HG03064 (cell line): ENCODE measurements at regions not wholly inside any gene's neighbourhood (a gene's known extent, or its start where the extent isn't known, plus 50 kb on each side); places are given as distances from the start of the nearest gene placed in this dataset.
A peak's percentile ranks its signal among the peaks of the same experiment; 100 is the strongest.

Source experiments
- ATAC-seq: cut with Tn5 transposase; IDR thresholded peaks from one replicate; pipeline ENCODE4 v1.9.1; 2021; ENCODE audit warnings: low read depth; ENCODE audit not compliant: unreplicated experiment

DNA sequence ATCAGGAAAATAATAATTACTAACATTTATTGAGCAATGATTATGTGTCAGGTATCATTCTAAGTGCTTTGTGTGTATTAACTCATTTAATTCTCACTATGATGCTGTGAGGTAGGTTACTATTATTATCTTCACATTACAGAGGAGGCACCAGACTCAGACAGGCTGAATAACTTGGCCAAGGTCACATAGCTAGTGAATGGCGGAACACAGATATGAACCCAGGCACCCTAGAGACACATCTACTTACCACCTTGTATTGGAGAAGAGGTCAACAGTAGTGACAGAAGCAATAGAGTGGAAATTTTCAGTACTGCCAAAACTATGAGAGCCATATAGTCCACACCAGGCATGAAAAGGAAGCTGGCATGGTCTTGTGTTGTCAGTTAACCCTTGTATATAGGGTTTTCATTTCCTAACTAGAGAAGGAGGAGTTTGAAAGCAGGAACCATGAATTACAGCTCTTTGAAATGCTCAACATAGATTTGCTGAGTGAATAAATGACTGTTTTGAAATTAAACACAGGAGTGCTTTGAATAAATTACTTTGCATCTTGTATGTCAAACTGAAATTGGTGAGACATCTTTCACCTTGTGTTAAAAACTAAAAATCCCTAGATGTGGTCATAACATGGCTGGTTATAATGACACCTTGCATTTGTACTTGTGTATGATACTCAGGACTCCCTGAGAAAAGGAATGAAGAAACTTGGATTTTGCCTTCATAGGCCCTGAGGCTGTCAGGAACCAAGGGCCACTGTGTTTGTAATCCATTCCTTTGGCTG is 71.8 kb downstream of the RTL9 start:
- peak; percentile 51 for ATAC-seq

GRCh38 chrX:110432091-110432905 is 73.7 kb downstream of the RTL9 start:
- ATAC-seq: no peak

DNA sequence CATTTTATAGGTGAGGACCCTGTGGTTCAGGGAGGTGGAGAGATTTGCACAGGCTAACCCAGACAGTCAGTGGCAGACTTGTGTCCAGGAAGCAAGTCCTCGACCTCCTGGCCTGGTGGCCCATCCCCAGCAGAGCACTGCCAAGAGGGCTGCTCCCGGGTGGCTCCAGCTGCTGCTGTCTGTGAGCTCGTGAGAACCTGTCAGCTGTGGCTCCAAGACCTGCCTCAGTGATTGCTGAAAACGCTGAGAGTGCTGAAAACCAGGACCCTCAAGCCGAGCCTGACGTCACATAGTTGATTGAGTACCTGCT is 74.2 kb downstream of the RTL9 start:
- ATAC-seq: no peak

DNA sequence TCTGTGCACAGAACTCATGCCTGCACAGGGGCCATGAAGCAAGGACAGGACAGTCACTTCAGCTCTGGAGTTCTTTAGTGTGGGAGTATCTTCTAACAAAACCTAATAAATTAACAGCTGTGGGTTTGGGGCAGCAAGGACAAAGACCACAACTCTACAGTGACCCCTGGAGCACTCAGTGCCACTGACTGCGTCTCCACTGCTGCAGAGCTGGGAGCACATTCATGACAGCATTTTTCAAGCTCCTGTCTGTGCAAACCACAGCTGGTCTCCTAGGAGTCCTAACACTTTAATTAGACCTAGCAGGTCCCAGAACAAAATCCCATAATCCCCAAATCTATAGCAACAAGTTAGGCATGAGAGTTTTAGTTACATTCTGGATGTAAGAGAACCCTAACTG is 76.5 kb downstream of the RTL9 start:
- no peak for ATAC-seq

DNA sequence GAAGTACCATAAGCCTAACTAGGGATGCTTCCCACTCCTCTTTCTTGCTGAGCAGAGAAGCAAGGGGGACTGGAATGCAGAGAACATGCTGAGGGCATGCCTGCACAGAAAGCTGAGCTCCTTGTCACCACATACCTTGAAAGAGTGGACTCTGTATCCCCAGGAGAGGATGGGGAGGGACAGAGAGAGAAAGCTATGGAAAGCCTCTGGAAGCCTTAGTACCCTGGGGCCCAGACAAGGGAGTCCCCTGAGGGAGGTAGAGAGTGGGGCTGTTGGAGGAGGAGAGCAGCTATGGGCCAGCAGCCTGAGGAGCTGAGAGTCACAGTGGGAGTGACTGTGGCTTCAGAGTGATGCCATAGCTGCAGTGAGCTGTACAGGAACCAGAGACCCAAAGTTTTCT is 77.9 kb downstream of the RTL9 start:
- ATAC-seq: no peak

GRCh38 chrX:110437686-110438085 is 79.0 kb downstream of the RTL9 start:
- ATAC-seq: no peak

GRCh38 chrX:110440016-110440805 is 81.6 kb downstream of the RTL9 start:
- ATAC-seq: no peak

DNA sequence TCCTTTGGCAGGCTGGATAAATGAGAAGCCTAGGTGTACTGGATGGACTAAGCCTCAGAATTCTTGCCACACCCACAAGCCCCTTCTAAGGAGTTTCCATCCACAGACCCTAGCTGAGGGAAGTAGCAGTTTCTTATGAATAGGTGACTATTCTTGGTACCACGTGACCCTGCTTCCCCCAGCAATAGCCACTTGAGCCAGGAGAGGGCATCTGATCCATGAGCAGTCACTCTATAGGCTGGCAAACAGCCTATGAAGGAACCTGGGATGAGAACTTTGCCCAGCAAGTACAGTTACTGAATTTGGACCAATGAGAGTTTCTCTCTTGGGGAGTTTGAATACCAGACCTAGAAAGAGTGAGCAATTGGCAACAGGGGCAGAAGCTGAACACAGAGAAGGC is 84.0 kb downstream of the RTL9 start:
- no peak for ATAC-seq

- no peak for ATAC-seq
Measured at GRCh38 chrX:110444996-110445395, 86.3 kb downstream of the RTL9 start.

DNA sequence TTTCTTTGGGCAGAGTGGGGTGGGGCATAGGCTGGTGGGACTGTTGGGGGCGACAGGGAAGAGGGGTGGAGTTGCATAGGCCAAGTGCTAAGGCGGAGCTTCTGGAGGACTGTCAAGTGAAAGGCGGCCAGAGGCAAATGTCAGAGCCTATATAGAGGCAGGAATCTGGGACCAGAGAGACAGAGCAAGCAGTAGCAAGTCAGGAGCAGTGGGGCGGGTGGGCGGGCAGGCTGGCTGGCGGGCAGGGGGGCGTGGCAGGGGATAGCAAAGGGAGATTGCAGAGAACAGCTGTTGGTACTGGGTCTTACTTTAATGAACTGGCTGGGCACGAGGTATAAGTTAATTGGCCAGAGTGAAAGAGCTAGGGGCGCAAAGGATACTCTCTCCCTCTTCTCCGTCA is 89.8 kb downstream of the RTL9 start:
- ATAC-seq: no peak

DNA sequence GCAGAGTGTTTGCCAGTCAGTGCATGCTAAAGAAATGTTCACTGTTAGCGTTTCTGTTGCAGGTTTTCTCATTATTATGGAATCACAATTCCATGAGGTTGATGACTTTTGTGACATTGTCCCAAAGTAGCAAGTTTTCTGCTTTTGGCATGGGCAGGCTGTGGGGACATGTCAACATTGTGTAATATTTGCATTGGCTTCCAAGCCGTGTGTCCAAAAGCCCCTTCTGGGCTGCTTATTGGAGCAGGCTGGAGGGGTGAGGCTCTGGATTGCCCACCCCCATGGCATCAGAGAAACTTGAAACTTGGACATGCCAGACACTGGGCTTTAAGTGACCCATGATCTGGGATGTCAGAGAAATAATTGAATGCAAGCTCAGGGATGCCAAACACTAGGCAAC is 90.7 kb downstream of the RTL9 start:
- ATAC-seq: no peak

- ATAC-seq: peak; percentile 79
Measured at GRCh38 chrX:110450050-110450449, 91.4 kb downstream of the RTL9 start.

DNA sequence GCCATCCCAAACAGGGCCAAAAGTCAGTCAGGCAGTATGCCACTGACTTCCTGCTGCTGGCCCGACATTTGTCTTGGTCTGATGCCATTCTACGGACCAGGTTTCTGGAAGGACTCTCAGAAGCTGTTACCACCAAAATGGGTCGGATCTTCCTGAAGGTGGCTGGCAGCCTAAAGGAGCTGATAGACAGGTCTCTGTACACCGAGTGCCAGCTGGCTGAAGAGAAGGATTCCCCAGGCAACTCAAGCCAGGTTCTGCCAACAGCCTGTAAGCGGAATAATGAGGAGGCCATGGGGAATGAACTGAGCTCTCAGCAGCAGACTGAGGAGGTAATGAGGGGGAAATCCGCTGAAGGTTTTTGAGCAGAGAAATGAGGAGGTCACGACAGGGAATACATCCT is 95.7 kb downstream of the RTL9 start:
- ATAC-seq: no peak

DNA sequence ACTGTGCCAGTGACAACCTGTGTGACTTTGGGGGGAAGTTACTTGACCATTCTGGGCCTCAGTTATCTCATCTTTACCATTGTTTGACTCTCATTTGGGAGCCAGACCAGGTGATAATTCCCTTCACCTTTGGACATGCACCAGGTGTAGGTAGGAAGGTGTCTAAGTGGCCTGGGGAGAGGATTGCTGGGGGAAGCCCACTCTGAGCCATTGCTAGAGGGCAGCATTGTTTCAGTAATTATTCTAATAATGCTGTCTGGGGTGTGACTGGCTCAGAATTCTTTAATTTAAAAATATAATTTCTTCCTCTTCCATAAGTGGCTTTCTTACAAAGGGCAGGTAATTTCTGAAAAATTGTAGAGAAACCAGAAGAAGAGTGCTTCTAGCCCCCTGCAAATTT is 104.3 kb downstream of the RTL9 start:
- ATAC-seq: no peak

GRCh38 chrX:110466790-110467189 is 108.1 kb downstream of the RTL9 start:
- no peak for ATAC-seq

GRCh38 chrX:110472265-110472664 is 113.6 kb downstream of the RTL9 start:
- no peak for ATAC-seq

DNA sequence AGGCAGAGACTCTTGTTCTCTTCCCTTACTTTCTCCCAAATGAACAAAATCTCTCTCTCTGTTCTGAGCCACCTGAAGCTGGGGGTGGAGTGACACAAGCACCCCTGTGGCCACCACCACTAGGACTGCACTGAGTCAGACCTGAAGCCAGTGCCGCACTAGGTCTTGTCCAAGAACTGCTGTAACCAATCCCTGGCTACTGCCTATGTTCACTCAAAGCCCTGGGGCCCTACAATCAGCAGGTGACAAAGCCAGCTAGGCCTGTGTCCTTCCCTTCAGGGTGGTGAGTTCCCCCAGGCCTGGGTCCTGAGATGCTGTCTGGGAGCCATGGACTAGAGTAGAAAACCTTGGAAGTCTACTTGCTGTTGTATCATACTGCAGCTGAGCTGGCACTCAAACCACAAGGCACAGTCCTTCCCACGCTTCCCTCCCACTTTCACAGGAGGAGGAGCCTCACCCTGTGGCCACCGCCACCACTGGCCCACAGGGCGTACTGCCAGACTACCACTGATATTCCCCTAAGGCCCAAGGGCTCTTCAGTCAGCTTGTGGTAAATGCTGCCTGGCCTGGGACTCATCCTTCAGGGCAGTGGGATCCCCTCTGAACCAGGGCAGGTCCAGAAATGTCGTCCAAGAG is 119.1 kb downstream of the RTL9 start:
- ATAC-seq: no peak

GRCh38 chrX:110491846-110492620 is 133.4 kb downstream of the RTL9 start:
- ATAC-seq: no peak

GRCh38 chrX:110504947-110505346 is 146.3 kb downstream of the RTL9 start:
- no peak for ATAC-seq
